Suprapubic skin (tissue), 4 donors: ENCODE measurements at regions not wholly inside any gene's neighbourhood (a gene's known extent, or its start where the extent isn't known, plus 50 kb on each side); places are given as distances from the start of the nearest gene placed in this dataset.

Source experiments
- CTCF ChIP-seq, 2 donors: fragments of 200-600 bp in 1 of 2; fragments of 450-650 bp in 1 of 2; sonication (generic) in 1 of 2; IDR thresholded peaks; one replicate each; pipeline ENCODE4 v1.5.1; 2016 to 2019; ENCODE audit warnings: antibody characterized with exemption in 2 of 2, mild to moderate bottlenecking in 1 of 2, moderate library complexity in 1 of 2
- POLR2A ChIP-seq, 2 donors: fragments of 450-650 bp; IDR thresholded peaks; one replicate each; pipeline ENCODE4 v1.6.1; 2017; ENCODE audit warnings: antibody characterized with exemption in 2 of 2, mild to moderate bottlenecking in 2 of 2, moderate library complexity in 2 of 2
- POLR2AphosphoS5 ChIP-seq, 3 donors: sonication (generic); formaldehyde crosslinking; IDR thresholded peaks; one replicate each; pipeline ENCODE4 v1.6.1; 2017; ENCODE audit warnings: antibody characterized with exemption in 3 of 3

- TF ChIP-seq CTCF (IDR thresholded peaks at IDR 0.05) (no peak), POLR2A (IDR thresholded peaks at IDR 0.05) (no peak), POLR2AphosphoS5 (IDR thresholded peaks at IDR 0.05) (no peak)
Observed at GRCh38 chr6:80789912-80790570, 683.6 kb downstream of the BCKDHB start.
